Endothelial cell of umbilical vein (primary cell): ENCODE measurements at regions not wholly inside any gene's neighbourhood (a gene's known extent, or its start where the extent isn't known, plus 50 kb on each side); places are given as distances from the start of the nearest gene placed in this dataset.

Source experiments
- BruUV-seq: library from RNA; stranded (reverse); fragments of 400-500 nt; replicated peaks from 2 replicates; lab custom pipeline; 2021; lab: Mats Ljungman, UMichigan
- CTCF ChIA-PET: fragments of 300-600, 350-600 bp; sonication (Branson Sonifier 250); formaldehyde crosslinking; loops from one replicate; lab custom pipeline; 2021; ENCODE audit warnings: antibody characterized with exemption, inconsistent platforms; lab: Charles Lee
- POLR2A ChIA-PET: fragments of 300-600, 350-600 bp; sonication (Branson Sonifier 250); formaldehyde crosslinking; loops from one replicate; lab custom pipeline; 2021; ENCODE audit warnings: antibody characterized with exemption, inconsistent platforms; lab: Charles Lee
- DNase-seq: peaks from one replicate; pipeline ENCODE4 v3.0.0-alpha.2; 2011; ENCODE audit warnings: low read depth, low spot score
- FAIRE-seq: peaks from 2 replicates; lab custom pipeline; 2011; peaks lifted over from hg19 to GRCh38; lab: Jason Lieb, UNC
- H2AFZ ChIP-seq: 2 replicates; pipeline ENCODE4 v1.6.0; 2012; ENCODE audit warnings: low read depth, low read length, control low read depth, inconsistent platforms
- H3K27ac ChIP-seq: 2 replicates; pipeline ENCODE4 v1.5.1; 2011; ENCODE audit warnings: low read depth, mild to moderate bottlenecking, control low read depth, low read length, moderate library complexity; ENCODE audit not compliant: insufficient read depth
- H3K27me3 ChIP-seq, 2 experiments: 2 replicates each; pipeline versions ENCODE4 v1.6.0 to v1.6.1; 2011; ENCODE audit warnings: low read length in 2 of 2, mixed read lengths in 1 of 2; ENCODE audit not compliant: control insufficient read depth in 2 of 2, insufficient read depth in 2 of 2
- H3K36me3 ChIP-seq, 2 experiments: 2 replicates in 1 of 2; 3 replicates in 1 of 2; pipeline ENCODE4 v1.5.1; 2011; ENCODE audit warnings: low read length in 2 of 2, mild to moderate bottlenecking in 1 of 2, moderate library complexity in 1 of 2; ENCODE audit not compliant: control insufficient read depth in 2 of 2, insufficient read depth in 2 of 2; ENCODE audit errors: extremely low read depth in 1 of 2
- H3K4me1 ChIP-seq: 3 replicates; pipeline ENCODE4 v1.5.1; 2011; ENCODE audit warnings: mild to moderate bottlenecking, low read length; ENCODE audit not compliant: control insufficient read depth, insufficient read depth; ENCODE audit errors: extremely low read depth
- H3K4me2 ChIP-seq: 2 replicates; pipeline ENCODE4 v1.6.1; 2011; ENCODE audit warnings: low read length, control low read depth, mixed read lengths; ENCODE audit not compliant: insufficient read depth
- H3K4me3 ChIP-seq, 3 experiments: fragments of 200-600 bp in 1 of 3; sonication (generic), shearing (Covaris generic) in 1 of 3; replicated peaks in 1 of 3; 2 replicates each; pipeline ENCODE4 v1.5.1; 2011 to 2016; ENCODE audit warnings: control low read depth in 3 of 3, low read length in 3 of 3, mild to moderate bottlenecking in 2 of 3, inconsistent platforms in 1 of 3, low read depth in 1 of 3, moderate library complexity in 1 of 3; ENCODE audit not compliant: insufficient read depth in 1 of 3
- H3K79me2 ChIP-seq: 2 replicates; pipeline ENCODE4 v1.6.0; 2012; ENCODE audit warnings: low read length, inconsistent platforms; ENCODE audit not compliant: control insufficient read depth, insufficient read depth
- H3K9ac ChIP-seq: replicated peaks from 2 replicates; pipeline ENCODE3; 2011; ENCODE audit warnings: low read length, control low read depth; ENCODE audit not compliant: insufficient read depth; ENCODE audit errors: extremely low read depth
- H3K9me1 ChIP-seq: replicated peaks from 3 replicates; pipeline ENCODE4 v1.6.0; 2011; ENCODE audit warnings: mild to moderate bottlenecking, low read length; ENCODE audit not compliant: control insufficient read depth, insufficient read depth; ENCODE audit errors: extremely low read depth
- H3K9me3 ChIP-seq: replicated peaks from 2 replicates; pipeline ENCODE4 v1.5.1; 2012; ENCODE audit warnings: low read length, inconsistent platforms; ENCODE audit not compliant: control insufficient read depth, insufficient read depth
- H4K20me1 ChIP-seq: replicated peaks from 2 replicates; pipeline ENCODE3; 2011; ENCODE audit warnings: mild to moderate bottlenecking, low read length; ENCODE audit not compliant: control insufficient read depth, insufficient read depth; ENCODE audit errors: extremely low read depth
- EZH2 ChIP-seq: IDR thresholded peaks from 2 replicates; pipeline ENCODE4 v1.6.1; 2012; ENCODE audit warnings: borderline replicate concordance, low read depth, mild to moderate bottlenecking, moderate library complexity, low read length, inconsistent platforms; ENCODE audit not compliant: severe bottlenecking
- FOS ChIP-seq: IDR thresholded peaks from 2 replicates; pipeline ENCODE4 v1.6.1; 2011; ENCODE audit warnings: mild to moderate bottlenecking, low read length, moderate library complexity, borderline replicate concordance; ENCODE audit not compliant: insufficient read depth
- GATA2 ChIP-seq: IDR thresholded peaks from 2 replicates; pipeline ENCODE4 v1.7.0; 2011; ENCODE audit warnings: low read depth, mild to moderate bottlenecking, moderate library complexity, mixed read lengths, low read length; ENCODE audit not compliant: insufficient read length, insufficient read depth
- JUN ChIP-seq: IDR thresholded peaks from 2 replicates; pipeline ENCODE4 v1.6.1; 2011; ENCODE audit warnings: borderline replicate concordance, low read depth; ENCODE audit not compliant: insufficient read length, insufficient read depth
- MYC ChIP-seq: IDR thresholded peaks from one replicate; pipeline ENCODE4 v1.6.1; 2011; ENCODE audit warnings: mild to moderate bottlenecking, low read depth, low read length
- POLR2A ChIP-seq: IDR thresholded peaks from 2 replicates; pipeline ENCODE4 v1.6.1; 2012; ENCODE audit warnings: low read depth, mild to moderate bottlenecking, control low read depth, low read length
- POLR2AphosphoS5 ChIP-seq: IDR thresholded peaks from 2 replicates; pipeline ENCODE4 v1.6.1; 2012; ENCODE audit warnings: low read depth, mild to moderate bottlenecking, control low read depth, low read length, moderate library complexity; ENCODE audit not compliant: insufficient read depth
- dilution Hi-C: fragments of 300-500 bp; cut with MboI; formaldehyde crosslinking; loops from one replicate; pipeline ENCODE4 v1.15.0; 2019; ENCODE audit warnings: low sequenced_read_pairs; ENCODE audit not compliant: extremely low pct_ligation_motif_present
- intact Hi-C: fragments of 100-400 bp; cut with micrococcal nuclease; formaldehyde crosslinking; loops from one replicate; pipeline ENCODE4 v1.10.0; 2022
- TF ChIP-seq, protein P1 (sequence below), 2 donors: IDR thresholded peaks; 1 replicate in 1 of 2; 2 replicates in 1 of 2; pipeline ENCODE4 v1.5.1; 2011; ENCODE audit warnings: low read length in 2 of 2, mild to moderate bottlenecking in 2 of 2, moderate library complexity in 2 of 2, control low read depth in 1 of 2, inconsistent platforms in 1 of 2, low read depth in 1 of 2; ENCODE audit not compliant: insufficient read depth in 1 of 2; ENCODE audit errors: extremely low read depth in 1 of 2
- TF ChIP-seq, protein P2 (sequence below): IDR thresholded peaks from 2 replicates; pipeline ENCODE4 v1.6.1; 2011; ENCODE audit not compliant: insufficient read depth, insufficient read length

DNA sequence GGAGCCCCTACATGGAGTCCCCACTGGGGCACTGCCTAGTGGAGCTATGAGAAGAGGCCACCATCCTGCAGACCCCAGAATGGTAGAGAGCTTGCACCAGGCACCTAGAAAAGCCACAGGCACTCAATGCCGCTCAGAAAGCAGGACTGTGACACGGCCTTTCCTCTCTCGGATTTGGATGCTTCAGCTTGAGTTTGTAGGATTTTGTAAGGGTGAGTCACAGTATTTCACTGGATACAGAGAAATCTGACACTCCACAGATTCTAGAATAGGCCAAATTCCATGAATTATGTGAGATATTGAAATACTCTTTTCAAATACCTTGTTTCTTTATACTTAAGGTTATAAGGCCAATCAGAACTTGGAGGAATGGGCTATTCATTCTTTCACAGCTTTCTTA lies 424.5 kb downstream of the HTR1B start:
- Histone ChIP-seq H3K4me1 (no peaks in the 10 kb centered on the region), H3K9me1 (no peaks in the 10 kb centered on the region), H3K9ac (no peak overlapping the region), H2AFZ (no peak overlapping the region), H3K36me3 (no peaks in the 10 kb centered on the region), H4K20me1 (no peaks in the 10 kb centered on the region), H3K9me3 (no peaks in the 10 kb centered on the region), H3K27ac (no peak overlapping the region), H3K27me3 (no peaks in the 10 kb centered on the region), H3K4me2 (no peak overlapping the region), H3K4me3 (no peak overlapping the region), H3K79me2 (no peaks in the 10 kb centered on the region)
- DNase-seq: no peak
- intact Hi-C loops (no loop called here), dilution Hi-C loops (no loop called here)
- BruUV-seq: no TSS peak
- CTCF ChIA-PET: no interaction called here
- TF ChIP-seq FOS (no peak), JUN (no peak), GATA2 (no peak), POLR2A (no peak), MYC (no peak), EZH2 (no peak), POLR2AphosphoS5 (no peak)
- TF ChIP-seq, protein P1, sequence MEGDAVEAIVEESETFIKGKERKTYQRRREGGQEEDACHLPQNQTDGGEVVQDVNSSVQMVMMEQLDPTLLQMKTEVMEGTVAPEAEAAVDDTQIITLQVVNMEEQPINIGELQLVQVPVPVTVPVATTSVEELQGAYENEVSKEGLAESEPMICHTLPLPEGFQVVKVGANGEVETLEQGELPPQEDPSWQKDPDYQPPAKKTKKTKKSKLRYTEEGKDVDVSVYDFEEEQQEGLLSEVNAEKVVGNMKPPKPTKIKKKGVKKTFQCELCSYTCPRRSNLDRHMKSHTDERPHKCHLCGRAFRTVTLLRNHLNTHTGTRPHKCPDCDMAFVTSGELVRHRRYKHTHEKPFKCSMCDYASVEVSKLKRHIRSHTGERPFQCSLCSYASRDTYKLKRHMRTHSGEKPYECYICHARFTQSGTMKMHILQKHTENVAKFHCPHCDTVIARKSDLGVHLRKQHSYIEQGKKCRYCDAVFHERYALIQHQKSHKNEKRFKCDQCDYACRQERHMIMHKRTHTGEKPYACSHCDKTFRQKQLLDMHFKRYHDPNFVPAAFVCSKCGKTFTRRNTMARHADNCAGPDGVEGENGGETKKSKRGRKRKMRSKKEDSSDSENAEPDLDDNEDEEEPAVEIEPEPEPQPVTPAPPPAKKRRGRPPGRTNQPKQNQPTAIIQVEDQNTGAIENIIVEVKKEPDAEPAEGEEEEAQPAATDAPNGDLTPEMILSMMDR (IDR thresholded peaks at IDR 0.05; ENCODE audit: extremely low read depth in 1 of 2, insufficient read depth in 1 of 2, low read depth in 1 of 2, low read length in 2 of 2): no peak
- TF ChIP-seq, protein P2, sequence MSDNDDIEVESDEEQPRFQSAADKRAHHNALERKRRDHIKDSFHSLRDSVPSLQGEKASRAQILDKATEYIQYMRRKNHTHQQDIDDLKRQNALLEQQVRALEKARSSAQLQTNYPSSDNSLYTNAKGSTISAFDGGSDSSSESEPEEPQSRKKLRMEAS: no peak
- POLR2A ChIA-PET: no interaction called here
- no peak for FAIRE-seq
